ENCODE measurements at regions not wholly inside any gene's neighbourhood (a gene's known extent, or its start where the extent isn't known, plus 50 kb on each side); places are given as distances from the start of the nearest gene placed in this dataset.
A peak's percentile ranks its signal among the peaks of the same experiment; 100 is the strongest.

DNA sequence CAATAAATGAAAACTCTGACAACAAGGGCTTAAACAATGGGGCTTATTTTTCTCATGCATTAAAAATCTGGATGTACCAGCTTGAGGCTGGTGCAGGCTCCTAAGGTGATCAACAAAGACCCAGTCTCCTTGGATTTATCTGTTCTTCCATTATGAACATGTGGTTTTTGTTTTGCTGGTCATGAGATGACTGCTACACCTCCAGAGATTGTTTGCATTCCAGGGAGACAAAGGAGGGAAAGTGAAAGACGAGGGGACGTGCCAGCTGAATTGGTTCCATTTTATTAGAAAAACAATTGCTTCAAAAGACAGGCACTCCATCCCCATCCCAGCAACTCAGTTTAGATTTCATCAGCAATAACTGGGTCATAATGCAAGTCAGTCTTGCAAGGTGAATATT lies 90.9 kb upstream of the KCNK1 start:
- no peaks in the 10 kb centered on the region for H3K27me3 Mint-ChIP-seq (ENCODE audit: insufficient read depth, low read depth, poor library complexity)
- no peaks in the 10 kb centered on the region; the same call in 2 of the 3 replicates for H3K9me3 Mint-ChIP-seq
- H3K27ac Mint-ChIP-seq = no peak overlapping the region; the same call in 1 of the 2 replicates
- TF ChIP-seq JUNB (IDR thresholded peaks at IDR 0.05; ENCODE audit: unreplicated experiment) = no peak
- TF ChIP-seq, protein P1, sequence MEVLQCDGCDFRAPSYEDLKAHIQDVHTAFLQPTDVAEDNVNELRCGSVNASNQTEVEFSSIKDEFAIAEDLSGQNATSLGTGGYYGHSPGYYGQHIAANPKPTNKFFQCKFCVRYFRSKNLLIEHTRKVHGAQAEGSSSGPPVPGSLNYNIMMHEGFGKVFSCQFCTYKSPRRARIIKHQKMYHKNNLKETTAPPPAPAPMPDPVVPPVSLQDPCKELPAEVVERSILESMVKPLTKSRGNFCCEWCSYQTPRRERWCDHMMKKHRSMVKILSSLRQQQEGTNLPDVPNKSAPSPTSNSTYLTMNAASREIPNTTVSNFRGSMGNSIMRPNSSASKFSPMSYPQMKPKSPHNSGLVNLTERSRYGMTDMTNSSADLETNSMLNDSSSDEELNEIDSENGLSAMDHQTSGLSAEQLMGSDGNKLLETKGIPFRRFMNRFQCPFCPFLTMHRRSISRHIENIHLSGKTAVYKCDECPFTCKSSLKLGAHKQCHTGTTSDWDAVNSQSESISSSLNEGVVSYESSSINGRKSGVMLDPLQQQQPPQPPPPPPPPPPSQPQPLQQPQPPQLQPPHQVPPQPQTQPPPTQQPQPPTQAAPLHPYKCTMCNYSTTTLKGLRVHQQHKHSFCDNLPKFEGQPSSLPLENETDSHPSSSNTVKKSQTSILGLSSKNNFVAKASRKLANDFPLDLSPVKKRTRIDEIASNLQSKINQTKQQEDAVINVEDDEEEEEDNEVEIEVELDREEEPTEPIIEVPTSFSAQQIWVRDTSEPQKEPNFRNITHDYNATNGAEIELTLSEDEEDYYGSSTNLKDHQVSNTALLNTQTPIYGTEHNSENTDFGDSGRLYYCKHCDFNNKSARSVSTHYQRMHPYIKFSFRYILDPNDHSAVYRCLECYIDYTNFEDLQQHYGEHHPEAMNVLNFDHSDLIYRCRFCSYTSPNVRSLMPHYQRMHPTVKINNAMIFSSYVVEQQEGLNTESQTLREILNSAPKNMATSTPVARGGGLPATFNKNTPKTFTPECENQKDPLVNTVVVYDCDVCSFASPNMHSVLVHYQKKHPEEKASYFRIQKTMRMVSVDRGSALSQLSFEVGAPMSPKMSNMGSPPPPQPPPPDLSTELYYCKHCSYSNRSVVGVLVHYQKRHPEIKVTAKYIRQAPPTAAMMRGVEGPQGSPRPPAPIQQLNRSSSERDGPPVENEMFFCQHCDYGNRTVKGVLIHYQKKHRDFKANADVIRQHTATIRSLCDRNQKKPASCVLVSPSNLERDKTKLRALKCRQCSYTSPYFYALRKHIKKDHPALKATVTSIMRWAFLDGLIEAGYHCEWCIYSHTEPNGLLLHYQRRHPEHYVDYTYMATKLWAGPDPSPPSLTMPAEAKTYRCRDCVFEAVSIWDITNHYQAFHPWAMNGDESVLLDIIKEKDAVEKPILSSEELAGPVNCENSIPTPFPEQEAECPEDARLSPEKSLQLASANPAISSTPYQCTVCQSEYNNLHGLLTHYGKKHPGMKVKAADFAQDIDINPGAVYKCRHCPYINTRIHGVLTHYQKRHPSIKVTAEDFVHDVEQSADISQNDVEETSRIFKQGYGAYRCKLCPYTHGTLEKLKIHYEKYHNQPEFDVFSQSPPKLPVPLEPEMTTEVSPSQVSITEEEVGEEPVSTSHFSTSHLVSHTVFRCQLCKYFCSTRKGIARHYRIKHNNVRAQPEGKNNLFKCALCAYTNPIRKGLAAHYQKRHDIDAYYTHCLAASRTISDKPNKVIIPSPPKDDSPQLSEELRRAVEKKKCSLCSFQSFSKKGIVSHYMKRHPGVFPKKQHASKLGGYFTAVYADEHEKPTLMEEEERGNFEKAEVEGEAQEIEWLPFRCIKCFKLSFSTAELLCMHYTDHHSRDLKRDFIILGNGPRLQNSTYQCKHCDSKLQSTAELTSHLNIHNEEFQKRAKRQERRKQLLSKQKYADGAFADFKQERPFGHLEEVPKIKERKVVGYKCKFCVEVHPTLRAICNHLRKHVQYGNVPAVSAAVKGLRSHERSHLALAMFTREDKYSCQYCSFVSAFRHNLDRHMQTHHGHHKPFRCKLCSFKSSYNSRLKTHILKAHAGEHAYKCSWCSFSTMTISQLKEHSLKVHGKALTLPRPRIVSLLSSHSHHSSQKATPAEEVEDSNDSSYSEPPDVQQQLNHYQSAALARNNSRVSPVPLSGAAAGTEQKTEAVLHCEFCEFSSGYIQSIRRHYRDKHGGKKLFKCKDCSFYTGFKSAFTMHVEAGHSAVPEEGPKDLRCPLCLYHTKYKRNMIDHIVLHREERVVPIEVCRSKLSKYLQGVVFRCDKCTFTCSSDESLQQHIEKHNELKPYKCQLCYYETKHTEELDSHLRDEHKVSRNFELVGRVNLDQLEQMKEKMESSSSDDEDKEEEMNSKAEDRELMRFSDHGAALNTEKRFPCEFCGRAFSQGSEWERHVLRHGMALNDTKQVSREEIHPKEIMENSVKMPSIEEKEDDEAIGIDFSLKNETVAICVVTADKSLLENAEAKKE (CRISPR knock-in tag; IDR thresholded peaks at IDR 0.05) = 0 out of 2 replicates have a peak, but pooled peaks have one; percentile 39
- H3F3A ChIP-seq (replicated peaks; ENCODE audit: low read depth) = no peaks in the 10 kb centered on the region
- no peaks in the 10 kb centered on the region for H3K27me3 ChIP-seq (ENCODE audit: insufficient read depth)
- H3K4me2 ChIP-seq = 0 out of 2 replicates have a peak overlapping the region, but pooled peaks have one; percentile 14
- H3K27ac ChIP-seq (ENCODE audit: low read depth) = peak overlapping the region; percentile 17; the same call in 1 of the 2 replicates
- H2AFZ ChIP-seq = no peak overlapping the region
- no peaks in the 10 kb centered on the region for H3K36me3 Mint-ChIP-seq (ENCODE audit: low read depth)
- H3K4me3 Mint-ChIP-seq = no peak overlapping the region
- H4K20me1 ChIP-seq (replicated peaks; ENCODE audit: insufficient read depth) = no peaks in the 10 kb centered on the region
- DNase-seq (ENCODE audit: low spot score) = peak; percentile 77
- H3K36me3 ChIP-seq (ENCODE audit: insufficient read depth) = no peaks in the 10 kb centered on the region
- no peak overlapping the region for H3K4me3 ChIP-seq
- H3K9me2 ChIP-seq (ENCODE audit: insufficient read depth) = no peaks in the 10 kb centered on the region
- peak; percentile 84 for ATAC-seq
- H3K4me1 ChIP-seq (ENCODE audit: insufficient read depth) = peaks cover 17% of the 10 kb centered on the region; the same call in 1 of the 2 replicates
- H3K79me2 ChIP-seq (replicated peaks; ENCODE audit: insufficient read depth) = no peaks in the 10 kb centered on the region
- H3K4me1 Mint-ChIP-seq = peaks cover 26% of the 10 kb centered on the region

DNA sequence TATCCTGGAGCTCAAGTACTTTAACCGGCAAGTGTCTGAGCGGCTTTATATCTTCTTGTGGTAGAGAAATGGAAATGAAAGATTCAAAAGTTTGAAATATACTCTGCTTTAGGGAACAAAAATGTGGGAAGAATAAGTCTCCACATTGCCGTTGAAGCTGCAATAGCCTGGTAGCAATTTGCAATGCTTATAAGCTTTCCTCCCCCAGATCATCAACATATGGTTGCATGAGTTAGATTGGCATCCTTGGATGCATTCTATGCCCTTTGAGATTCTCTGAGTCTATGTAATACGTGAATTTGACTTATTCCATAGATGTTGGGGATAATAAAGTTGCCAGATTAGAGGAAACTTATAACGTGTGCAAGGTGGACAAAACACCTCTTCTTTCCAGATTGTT lies 86.1 kb upstream of the KCNK1 start:
- peaks cover 17% of the 10 kb centered on the region for H3K36me3 Mint-ChIP-seq (ENCODE audit: low read depth)
- Histone ChIP-seq H3K79me2 (replicated peaks; ENCODE audit: insufficient read depth) (no peaks in the 10 kb centered on the region), H3F3A (replicated peaks; ENCODE audit: low read depth) (no peaks in the 10 kb centered on the region), H2AFZ (peak overlapping the region; percentile 75; the same call in 1 of the 2 replicates), H3K4me2 (no peak overlapping the region), H4K20me1 (replicated peaks; ENCODE audit: insufficient read depth) (no peaks in the 10 kb centered on the region), H3K36me3 (ENCODE audit: insufficient read depth) (no peaks in the 10 kb centered on the region; the same call in 1 of the 2 replicates), H3K4me3 (no peak overlapping the region), H3K4me1 (ENCODE audit: insufficient read depth) (peaks cover 14% of the 10 kb centered on the region; the same call in 1 of the 2 replicates), H3K9me2 (ENCODE audit: insufficient read depth) (0 out of 2 replicates have a peak, but pooled peaks cover 4% of the 10 kb centered on the region), H3K27me3 (ENCODE audit: insufficient read depth) (no peaks in the 10 kb centered on the region), H3K27ac (ENCODE audit: low read depth) (no peak overlapping the region)
- no peak overlapping the region for H3K27ac Mint-ChIP-seq
- H3K4me3 Mint-ChIP-seq = no peak overlapping the region
- no peak for DNase-seq (ENCODE audit: low spot score)
- H3K9me3 Mint-ChIP-seq = peaks cover 28% of the 10 kb centered on the region
- H3K4me1 Mint-ChIP-seq = peaks cover 26% of the 10 kb centered on the region
- no peaks in the 10 kb centered on the region for H3K27me3 Mint-ChIP-seq (ENCODE audit: insufficient read depth, low read depth, poor library complexity)
- ATAC-seq = no peak
- TF ChIP-seq NANOG (IDR thresholded peaks at IDR 0.05; ENCODE audit: borderline replicate concordance) (no peak), EZH2phosphoT487 (IDR thresholded peaks at IDR 0.05; ENCODE audit: unreplicated experiment) (no peak), STAT1 (IDR thresholded peaks at IDR 0.05; ENCODE audit: unreplicated experiment) (no peak), CREB1 (CRISPR knock-in tag; IDR thresholded peaks at IDR 0.05; ENCODE audit: low read depth) (no peak), ZNF331 (CRISPR knock-in tag; IDR thresholded peaks at IDR 0.05; ENCODE audit: low read depth) (no peak)
- TF ChIP-seq, protein P2, sequence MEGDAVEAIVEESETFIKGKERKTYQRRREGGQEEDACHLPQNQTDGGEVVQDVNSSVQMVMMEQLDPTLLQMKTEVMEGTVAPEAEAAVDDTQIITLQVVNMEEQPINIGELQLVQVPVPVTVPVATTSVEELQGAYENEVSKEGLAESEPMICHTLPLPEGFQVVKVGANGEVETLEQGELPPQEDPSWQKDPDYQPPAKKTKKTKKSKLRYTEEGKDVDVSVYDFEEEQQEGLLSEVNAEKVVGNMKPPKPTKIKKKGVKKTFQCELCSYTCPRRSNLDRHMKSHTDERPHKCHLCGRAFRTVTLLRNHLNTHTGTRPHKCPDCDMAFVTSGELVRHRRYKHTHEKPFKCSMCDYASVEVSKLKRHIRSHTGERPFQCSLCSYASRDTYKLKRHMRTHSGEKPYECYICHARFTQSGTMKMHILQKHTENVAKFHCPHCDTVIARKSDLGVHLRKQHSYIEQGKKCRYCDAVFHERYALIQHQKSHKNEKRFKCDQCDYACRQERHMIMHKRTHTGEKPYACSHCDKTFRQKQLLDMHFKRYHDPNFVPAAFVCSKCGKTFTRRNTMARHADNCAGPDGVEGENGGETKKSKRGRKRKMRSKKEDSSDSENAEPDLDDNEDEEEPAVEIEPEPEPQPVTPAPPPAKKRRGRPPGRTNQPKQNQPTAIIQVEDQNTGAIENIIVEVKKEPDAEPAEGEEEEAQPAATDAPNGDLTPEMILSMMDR (conservative IDR thresholded peaks at IDR 0.05; ENCODE audit: low read depth in 2 of 2) = no peak

All from GM23338 (cell line).